H1 (cell line): ENCODE measurements at regions not wholly inside any gene's neighbourhood (a gene's known extent, or its start where the extent isn't known, plus 50 kb on each side); places are given as distances from the start of the nearest gene placed in this dataset.

ENCODE experiments used
- CTCF ChIA-PET: fragments of 300-600 bp; sonication (Branson Sonifier 250); formaldehyde crosslinking; loops from one replicate; lab custom pipeline; 2021; ENCODE audit not compliant: partially characterized antibody; lab: Charles Lee
- POLR2A ChIA-PET: fragments of 300-600 bp; sonication (Branson Sonifier 250); formaldehyde crosslinking; loops from one replicate; lab custom pipeline; 2021; ENCODE audit warnings: inconsistent platforms; ENCODE audit not compliant: partially characterized antibody; lab: Charles Lee
- DNase-seq, 2 experiments: peaks; one replicate each; pipeline versions ENCODE4 v3.0.0 to v3.0.0-alpha.2; 2010 to 2022; ENCODE audit warnings: low spot score in 2 of 2, low read depth in 1 of 2, mixed read lengths in 1 of 2
- FAIRE-seq: peaks from 2 replicates; lab custom pipeline; 2011; peaks lifted over from hg19 to GRCh38; lab: Jason Lieb, UNC
- H2AFZ ChIP-seq: 2 replicates; pipeline ENCODE4 v1.8.1; 2012; ENCODE audit warnings: low read length, inconsistent platforms
- H2AK5ac ChIP-seq: 2 replicates; pipeline ENCODE4 v1.6.1; 2013; ENCODE audit warnings: low read depth, low read length
- H2BK120ac ChIP-seq: replicated peaks from 2 replicates; pipeline ENCODE3; 2013; ENCODE audit warnings: low read depth, low read length, inconsistent platforms
- H2BK12ac ChIP-seq: 2 replicates; pipeline ENCODE4 v1.6.1; 2013; ENCODE audit warnings: low read depth, low read length
- H2BK15ac ChIP-seq: 2 replicates; pipeline ENCODE4 v1.6.1; 2013; ENCODE audit warnings: low read length
- H2BK20ac ChIP-seq: 2 replicates; pipeline ENCODE4 v1.6.1; 2013; ENCODE audit warnings: low read length
- H2BK5ac ChIP-seq: 2 replicates; pipeline ENCODE4 v1.6.1; 2013; ENCODE audit warnings: low read depth, low read length
- H3K14ac ChIP-seq: 2 replicates; pipeline ENCODE4 v1.6.1; 2013; ENCODE audit warnings: inconsistent platforms; ENCODE audit not compliant: insufficient read length
- H3K18ac ChIP-seq: 2 replicates; pipeline ENCODE4 v1.6.1; 2013; ENCODE audit warnings: low read length; ENCODE audit errors: extremely low read depth
- H3K23ac ChIP-seq: 2 replicates; pipeline ENCODE4 v1.6.1; 2013; ENCODE audit warnings: inconsistent platforms; ENCODE audit not compliant: insufficient read length
- H3K23me2 ChIP-seq: 2 replicates; pipeline ENCODE4 v1.6.1; 2013; ENCODE audit warnings: low read depth, low read length
- H3K27ac ChIP-seq: 2 replicates; pipeline ENCODE4 v1.6.1; 2011; ENCODE audit warnings: low read depth, low read length, inconsistent platforms
- H3K27me3 ChIP-seq, 4 experiments: replicated peaks in 1 of 4; 1 replicate in 1 of 4; 2 replicates in 3 of 4; pipeline versions ENCODE4 v1.6.1 to v1.8.1; 2011 to 2013; ENCODE audit warnings: low read length in 3 of 4, mild to moderate bottlenecking in 3 of 4, inconsistent platforms in 2 of 4, mixed read lengths in 2 of 4, moderate library complexity in 1 of 4; ENCODE audit not compliant: control insufficient read depth in 3 of 4, insufficient read depth in 3 of 4; ENCODE audit errors: extremely low read depth in 1 of 4
- H3K36me3 ChIP-seq, 4 experiments: 2 replicates each; pipeline versions ENCODE4 v1.6.1 to v1.8.1; 2011 to 2013; ENCODE audit warnings: mild to moderate bottlenecking in 4 of 4, low read length in 3 of 4, moderate library complexity in 2 of 4, control low read depth in 1 of 4, inconsistent platforms in 1 of 4; ENCODE audit not compliant: insufficient read depth in 4 of 4, control insufficient read depth in 2 of 4
- H3K4ac ChIP-seq: replicated peaks from 2 replicates; pipeline ENCODE3; 2013; ENCODE audit warnings: low read length, low read depth, mixed read lengths, inconsistent platforms; ENCODE audit not compliant: insufficient read length
- H3K4me1 ChIP-seq, 4 experiments: replicated peaks in 1 of 4; 1 replicate in 1 of 4; 2 replicates in 3 of 4; pipeline versions ENCODE4 v1.6.1 to v1.8.1; 2011 to 2013; ENCODE audit warnings: low read length in 3 of 4, inconsistent platforms in 2 of 4, mixed read lengths in 1 of 4; ENCODE audit not compliant: insufficient read depth in 4 of 4, control insufficient read depth in 3 of 4
- H3K4me2 ChIP-seq, 2 experiments: 2 replicates each; pipeline versions ENCODE4 v1.6.1 to v1.8.1; 2011 to 2013; ENCODE audit warnings: low read depth in 2 of 2, low read length in 2 of 2, control low read depth in 1 of 2, inconsistent platforms in 1 of 2, mild to moderate bottlenecking in 1 of 2; ENCODE audit not compliant: insufficient read depth in 1 of 2
- H3K4me3 ChIP-seq, 4 experiments: fragments of 200-600, 300-600 bp in 1 of 4; sonication (generic), shearing (Covaris generic), sonication (Bioruptor Twin) in 1 of 4; 2 replicates each; pipeline versions ENCODE4 v1.5.1 to v1.8.1; 2011 to 2016; ENCODE audit warnings: low read length in 4 of 4, low read depth in 3 of 4, control low read depth in 2 of 4, inconsistent platforms in 2 of 4, mild to moderate bottlenecking in 2 of 4, mixed read lengths in 1 of 4, moderate library complexity in 1 of 4; ENCODE audit not compliant: insufficient read depth in 2 of 4; ENCODE audit errors: extremely low read depth in 1 of 4
- H3K56ac ChIP-seq: replicated peaks from 2 replicates; pipeline ENCODE3; 2013; ENCODE audit warnings: low read depth, mild to moderate bottlenecking, mixed read lengths, low read length, inconsistent platforms; ENCODE audit not compliant: insufficient read length
- H3K79me1 ChIP-seq: 2 replicates; pipeline ENCODE4 v1.6.1; 2013; ENCODE audit warnings: low read depth, low read length, control low read depth
- H3K79me2 ChIP-seq, 2 experiments: 2 replicates each; pipeline versions ENCODE4 v1.6.1 to v1.8.1; 2012 to 2013; ENCODE audit warnings: low read length in 2 of 2, mild to moderate bottlenecking in 2 of 2, inconsistent platforms in 1 of 2; ENCODE audit not compliant: insufficient read depth in 2 of 2, control insufficient read depth in 1 of 2
- H3K9ac ChIP-seq, 4 experiments: replicated peaks in 1 of 4; 1 replicate in 1 of 4; 2 replicates in 3 of 4; pipeline versions ENCODE4 v1.6.1 to v1.8.1; 2011 to 2013; ENCODE audit warnings: low read depth in 3 of 4, low read length in 3 of 4, control low read depth in 2 of 4, mild to moderate bottlenecking in 2 of 4, moderate library complexity in 2 of 4, inconsistent platforms in 1 of 4; ENCODE audit errors: extremely low read depth in 1 of 4
- H3K9me3 ChIP-seq, 2 experiments: 2 replicates each; pipeline versions ENCODE4 v1.6.1 to v1.8.1; 2012 to 2013; ENCODE audit warnings: mild to moderate bottlenecking in 2 of 2, moderate library complexity in 2 of 2, control low read depth in 1 of 2, inconsistent platforms in 1 of 2, low read depth in 1 of 2, low read length in 1 of 2, mixed read lengths in 1 of 2; ENCODE audit not compliant: insufficient read depth in 2 of 2
- H4K20me1 ChIP-seq, 2 experiments: replicated peaks in 1 of 2; 2 replicates each; pipeline versions ENCODE3 to v1.8.1; 2011 to 2013; ENCODE audit warnings: inconsistent platforms in 2 of 2, low read length in 2 of 2, mild to moderate bottlenecking in 1 of 2; ENCODE audit not compliant: insufficient read depth in 2 of 2, control insufficient read depth in 1 of 2
- H4K5ac ChIP-seq: 2 replicates; pipeline ENCODE4 v1.6.1; 2013; ENCODE audit warnings: low read length, low read depth, mixed read lengths, inconsistent platforms; ENCODE audit not compliant: insufficient read length
- H4K8ac ChIP-seq: 2 replicates; pipeline ENCODE4 v1.8.0; 2013; ENCODE audit warnings: mild to moderate bottlenecking, moderate library complexity, low read length, inconsistent platforms; ENCODE audit not compliant: insufficient read depth; ENCODE audit errors: extremely low read depth
- H4K91ac ChIP-seq: replicated peaks from 2 replicates; pipeline ENCODE3; 2013; ENCODE audit warnings: low read length, mixed read lengths, inconsistent platforms; ENCODE audit not compliant: insufficient read length
- ATF2 ChIP-seq: IDR thresholded peaks from 2 replicates; pipeline ENCODE4 v1.6.1; 2012; ENCODE audit warnings: low read length, inconsistent platforms
- BCL11A ChIP-seq, 2 experiments: IDR thresholded peaks; one replicate each; pipeline ENCODE4 v1.6.1; 2011; ENCODE audit warnings: low read depth in 2 of 2, low read length in 2 of 2, mild to moderate bottlenecking in 2 of 2
- CHD1 ChIP-seq: IDR thresholded peaks from 2 replicates; pipeline ENCODE4 v1.6.1; 2012; ENCODE audit warnings: low read depth, low read length, improper control_type of control experiment
- CREB1 ChIP-seq: IDR thresholded peaks from 2 replicates; pipeline ENCODE4 v1.6.1; 2012; ENCODE audit warnings: inconsistent platforms
- EP300 ChIP-seq, 2 experiments: IDR thresholded peaks; 1 replicate in 1 of 2; 2 replicates in 1 of 2; pipeline ENCODE4 v1.6.1; 2011 to 2012; ENCODE audit warnings: low read depth in 2 of 2, low read length in 2 of 2, mild to moderate bottlenecking in 2 of 2, borderline replicate concordance in 1 of 2, inconsistent platforms in 1 of 2, moderate library complexity in 1 of 2
- HDAC2 ChIP-seq, 2 experiments: fragments of 300-600 bp in 1 of 2; sonication (generic) in 1 of 2; IDR thresholded peaks; 2 replicates each; pipeline ENCODE4 v1.6.1; 2011 to 2012; ENCODE audit warnings: low read depth in 2 of 2, low read length in 2 of 2, mild to moderate bottlenecking in 2 of 2, moderate library complexity in 2 of 2, borderline replicate concordance in 1 of 2, inconsistent platforms in 1 of 2
- KDM1A ChIP-seq: fragments of 200-600, 300-600 bp; sonication (generic); IDR thresholded peaks from 2 replicates; pipeline ENCODE4 v1.7.1; 2016; ENCODE audit warnings: mild to moderate bottlenecking, low read length, borderline replicate concordance
- MAX ChIP-seq: IDR thresholded peaks from 2 replicates; pipeline ENCODE4 v1.6.1; 2012; ENCODE audit warnings: inconsistent platforms
- POLR2A ChIP-seq, 2 experiments: IDR thresholded peaks; 1 replicate in 1 of 2; 2 replicates in 1 of 2; pipeline ENCODE4 v1.6.1; 2011; ENCODE audit warnings: low read depth in 2 of 2, low read length in 2 of 2, mild to moderate bottlenecking in 2 of 2; ENCODE audit errors: control extremely low read depth in 1 of 2
- SIRT6 ChIP-seq: IDR thresholded peaks from one replicate; pipeline ENCODE4 v1.7.1; 2012; ENCODE audit warnings: low read length, inconsistent platforms
- SP1 ChIP-seq: IDR thresholded peaks from 2 replicates; pipeline ENCODE4 v1.6.1; 2011; ENCODE audit warnings: low read depth, low read length
- SP4 ChIP-seq: IDR thresholded peaks from 2 replicates; pipeline ENCODE4 v1.6.1; 2012; ENCODE audit warnings: low read length, inconsistent platforms
- USF2 ChIP-seq: IDR thresholded peaks from 2 replicates; pipeline ENCODE4 v1.6.1; 2011; ENCODE audit warnings: low read length, improper control_type of control experiment
- WGBS, 2 experiments: shearing (Covaris generic) in 1 of 2; methylation state at CpG; one replicate each; pipeline versions ENCODE4 v1.1.6 to v1.1.7; 2013 to 2015; ENCODE audit warnings: low lambda C conversion rate in 2 of 2, mixed read lengths in 2 of 2, inconsistent platforms in 1 of 2, low coverage in 1 of 2, missing lambda C conversion rate in 1 of 2; ENCODE audit not compliant: insufficient replicate concordance in 2 of 2, insufficient coverage in 1 of 2, insufficient read length in 1 of 2; ENCODE audit errors: extremely low coverage in 1 of 2, missing lambda C conversion rate in 1 of 2; 5-methylcytosine and 5-hydroxymethylcytosine counted together

GRCh38 chr15:85950101-85950500 is 129.6 kb upstream of the AGBL1 start:
- ChIA-PET CTCF (interaction anchor here (0.9 to 1.4 kb wide), 3 partner anchors 10 to 35 kb away, joined by 3 to 4 read pairs (median 4); no protein-coding TSS in a partner anchor), POLR2A (no interaction called here)
- Histone ChIP-seq H2BK120ac (no peak overlapping the region), H3K23me2 (no peaks in the 10 kb centered on the region), H3K4me1 (no peaks in the 10 kb centered on the region), H3K79me1 (no peaks in the 10 kb centered on the region), H3K14ac (no peak overlapping the region), H2BK20ac (no peak overlapping the region), H3K23ac (no peak overlapping the region), H2AK5ac (no peak overlapping the region), H3K36me3 (no peaks in the 10 kb centered on the region), H3K4me3 (no peak overlapping the region), H3K27me3 (no peaks in the 10 kb centered on the region), H3K4ac (no peak overlapping the region), H3K18ac (no peak overlapping the region), H2BK12ac (no peak overlapping the region), H2AFZ (no peak overlapping the region), H4K91ac (no peak overlapping the region), H3K9ac (no peak overlapping the region), H2BK15ac (no peak overlapping the region), H3K56ac (no peak overlapping the region), H4K20me1 (no peaks in the 10 kb centered on the region), H3K27ac (no peak overlapping the region), H3K9me3 (no peaks in the 10 kb centered on the region), H4K8ac (no peak overlapping the region), H3K4me2 (no peak overlapping the region), H4K5ac (no peak overlapping the region), H3K79me2 (no peaks in the 10 kb centered on the region), H2BK5ac (no peak overlapping the region)
- no peak for FAIRE-seq
- WGBS, 2 experiments: 88% methylated on average over 5 of the region's 5 CpGs; no CpG with 5 or more reads in 1 of the 2 experiments
- no peak for DNase-seq
- TF ChIP-seq BCL11A (IDR thresholded peaks at IDR 0.05; ENCODE audit: low read depth in 2 of 2, low read length in 2 of 2) (no peak), CREB1 (no peak), USF2 (no peak), EP300 (IDR thresholded peaks at IDR 0.05; ENCODE audit: borderline replicate concordance in 1 of 2, low read depth in 2 of 2, low read length in 2 of 2) (no peak), SIRT6 (no peak), KDM1A (no peak), SP1 (no peak), POLR2A (IDR thresholded peaks at IDR 0.05; ENCODE audit: control extremely low read depth in 1 of 2, low read depth in 2 of 2, low read length in 2 of 2) (no peak), HDAC2 (IDR thresholded peaks at IDR 0.05; ENCODE audit: borderline replicate concordance in 1 of 2, low read depth in 2 of 2, low read length in 2 of 2) (no peak), SP4 (no peak), CHD1 (no peak), MAX (no peak), ATF2 (no peak)
